Trophoblast cell (in vitro differentiated cells and primary cell): ENCODE measurements at regions not wholly inside any gene's neighbourhood (a gene's known extent, or its start where the extent isn't known, plus 50 kb on each side); places are given as distances from the start of the nearest gene placed in this dataset.

Source experiments
- DNase-seq, 2 donors: peaks; one replicate each; pipeline ENCODE4 v3.0.0-alpha.2; 2016
- H2AFZ ChIP-seq: 2 replicates; pipeline ENCODE4 v1.6.1; 2013; ENCODE audit warnings: low read length, moderate library complexity, mild to moderate bottlenecking; ENCODE audit not compliant: insufficient read depth, poor library complexity
- H2AK5ac ChIP-seq: 2 replicates; pipeline ENCODE4 v1.6.1; 2013; ENCODE audit warnings: mild to moderate bottlenecking, low read length
- H2BK120ac ChIP-seq: 2 replicates; pipeline ENCODE4 v1.6.1; 2013; ENCODE audit warnings: low read length, mild to moderate bottlenecking, moderate library complexity; ENCODE audit not compliant: insufficient read depth, poor library complexity
- H2BK12ac ChIP-seq: 2 replicates; pipeline ENCODE4 v1.6.1; 2013; ENCODE audit warnings: mild to moderate bottlenecking, low read length, moderate library complexity
- H2BK5ac ChIP-seq: 2 replicates; pipeline ENCODE4 v1.6.1; 2013; ENCODE audit warnings: low read length, low read depth, moderate library complexity, mild to moderate bottlenecking; ENCODE audit not compliant: poor library complexity
- H3K14ac ChIP-seq: 2 replicates; pipeline ENCODE4 v1.6.1; 2013; ENCODE audit warnings: mild to moderate bottlenecking, low read length
- H3K18ac ChIP-seq: 2 replicates; pipeline ENCODE4 v1.6.1; 2013; ENCODE audit warnings: mild to moderate bottlenecking, low read length
- H3K23ac ChIP-seq: 2 replicates; pipeline ENCODE4 v1.6.1; 2013; ENCODE audit warnings: low read length
- H3K27ac ChIP-seq: 2 replicates; pipeline ENCODE4 v1.5.1; 2013; ENCODE audit warnings: low read depth, mild to moderate bottlenecking, inconsistent platforms, low read length, moderate library complexity
- H3K27me3 ChIP-seq: 2 replicates; pipeline ENCODE4 v1.6.1; 2013; ENCODE audit warnings: inconsistent platforms, mild to moderate bottlenecking, low read length, moderate library complexity; ENCODE audit not compliant: insufficient read depth
- H3K36me3 ChIP-seq, 2 experiments: 1 replicate in 1 of 2; 2 replicates in 1 of 2; pipeline ENCODE4 v1.6.1; 2013; ENCODE audit warnings: low read length in 2 of 2, mild to moderate bottlenecking in 2 of 2, moderate library complexity in 1 of 2; ENCODE audit not compliant: insufficient read depth in 2 of 2, control insufficient read depth in 1 of 2
- H3K4ac ChIP-seq: 2 replicates; pipeline ENCODE4 v1.6.1; 2013; ENCODE audit warnings: low read depth, mild to moderate bottlenecking, low read length, moderate library complexity
- H3K4me1 ChIP-seq, 2 experiments: 1 replicate in 1 of 2; 2 replicates in 1 of 2; pipeline ENCODE4 v1.6.1; 2013; ENCODE audit warnings: low read length in 2 of 2, mild to moderate bottlenecking in 2 of 2, moderate library complexity in 1 of 2; ENCODE audit not compliant: insufficient read depth in 2 of 2, control insufficient read depth in 1 of 2
- H3K4me2 ChIP-seq: 2 replicates; pipeline ENCODE4 v1.6.1; 2013; ENCODE audit warnings: inconsistent platforms, mild to moderate bottlenecking, low read length, moderate library complexity
- H3K4me3 ChIP-seq: 2 replicates; pipeline ENCODE4 v1.5.1; 2013; ENCODE audit warnings: mild to moderate bottlenecking, low read depth, low read length, inconsistent platforms
- H3K79me1 ChIP-seq: one replicate; pipeline ENCODE4 v1.6.1; 2013; ENCODE audit warnings: low read length
- H3K79me2 ChIP-seq: 2 replicates; pipeline ENCODE4 v1.6.1; 2013; ENCODE audit warnings: low read length, mild to moderate bottlenecking; ENCODE audit not compliant: control insufficient read depth, insufficient read depth, poor library complexity
- H3K9ac ChIP-seq: 2 replicates; pipeline ENCODE4 v1.6.1; 2013; ENCODE audit warnings: mild to moderate bottlenecking, low read length
- H3K9me3 ChIP-seq: 2 replicates; pipeline ENCODE4 v1.6.1; 2013; ENCODE audit warnings: low read depth, mild to moderate bottlenecking, control low read depth, inconsistent platforms, low read length; ENCODE audit not compliant: insufficient read depth
- H4K12ac ChIP-seq: 2 replicates; pipeline ENCODE4 v1.6.1; 2013; ENCODE audit warnings: low read depth, mild to moderate bottlenecking, low read length, moderate library complexity
- H4K8ac ChIP-seq: 2 replicates; pipeline ENCODE4 v1.6.1; 2013; ENCODE audit warnings: low read depth, mild to moderate bottlenecking, low read length, moderate library complexity
- H4K91ac ChIP-seq: one replicate; pipeline ENCODE4 v1.6.1; 2013; ENCODE audit warnings: low read depth, mild to moderate bottlenecking, low read length, moderate library complexity
- WGBS: extraction: QIAGEN DNeasy Blood & Tissue Kit; methylation state at CpG from one replicate; pipeline ENCODE4 v1.1.7; 2013; ENCODE audit warnings: missing lambda C conversion rate; ENCODE audit not compliant: insufficient read length, insufficient coverage; ENCODE audit errors: extremely low coverage; 5-methylcytosine and 5-hydroxymethylcytosine counted together

DNA sequence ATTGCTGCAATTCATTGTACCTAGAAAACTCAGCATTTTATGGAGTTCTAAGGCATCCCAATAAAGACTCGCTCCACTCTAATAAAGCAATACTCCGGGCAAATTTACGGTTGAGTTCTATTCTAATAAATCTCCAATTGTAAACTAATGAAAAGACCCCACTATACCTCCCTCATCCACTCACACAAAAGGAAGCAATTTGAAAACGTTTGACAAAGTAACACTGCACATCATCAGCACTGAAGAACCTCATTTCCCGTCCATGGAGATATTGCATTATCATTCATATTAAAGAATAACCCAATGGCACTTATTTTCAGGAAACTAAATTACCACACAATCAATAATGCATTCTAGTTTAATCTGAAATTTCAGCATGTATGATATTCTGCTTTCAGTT, 111.0 kb upstream of the LMO3 start:
- H2AFZ ChIP-seq, result no peak overlapping the region
- no peak overlapping the region for H4K8ac ChIP-seq
- no peaks in the 10 kb centered on the region for H3K9me3 ChIP-seq
- no peak overlapping the region for H2AK5ac ChIP-seq
- no peaks in the 10 kb centered on the region for H3K79me2 ChIP-seq
- no CpG with 5 or more reads among the region's 5 CpGs for WGBS
- no peak overlapping the region for H3K9ac ChIP-seq
- H3K14ac ChIP-seq, result no peak overlapping the region
- H4K91ac ChIP-seq, result no peak overlapping the region
- no peak overlapping the region for H3K18ac ChIP-seq
- no peaks in the 10 kb centered on the region for H3K79me1 ChIP-seq
- no peaks in the 10 kb centered on the region for H3K36me3 ChIP-seq
- H3K4ac ChIP-seq, result no peak overlapping the region
- no peak overlapping the region for H3K4me3 ChIP-seq
- H4K12ac ChIP-seq, result no peak overlapping the region
- H3K4me1 ChIP-seq, result no peaks in the 10 kb centered on the region
- H3K27me3 ChIP-seq, result no peaks in the 10 kb centered on the region
- H2BK5ac ChIP-seq, result no peak overlapping the region
- DNase-seq, result no peak
- H2BK12ac ChIP-seq, result no peak overlapping the region
- no peak overlapping the region for H2BK120ac ChIP-seq
- no peak overlapping the region for H3K27ac ChIP-seq
- H3K23ac ChIP-seq, result no peak overlapping the region
- H3K4me2 ChIP-seq, result no peak overlapping the region

DNA sequence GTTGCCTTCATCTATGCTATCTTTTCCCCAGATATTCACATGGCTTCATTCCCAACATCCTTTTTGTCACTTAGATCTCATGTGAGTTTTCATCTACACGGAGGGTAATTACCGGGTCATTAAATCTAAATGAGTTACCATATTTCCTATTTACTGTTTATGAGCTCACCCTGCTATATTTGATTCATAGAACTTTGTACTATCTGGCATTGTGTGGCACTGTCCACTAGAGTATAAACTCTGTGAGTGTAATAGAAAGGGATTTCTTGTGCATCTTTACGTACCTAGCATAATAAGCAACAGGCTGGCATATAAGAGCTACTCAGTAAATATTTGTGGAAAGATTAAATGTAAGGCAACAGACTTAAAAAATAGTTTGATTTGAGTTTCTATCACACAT, 86.1 kb upstream of the LMO3 start:
- WGBS, result no CpG with 5 or more reads among the region's 3 CpGs
- Histone ChIP-seq H2BK120ac (no peak overlapping the region), H2BK12ac (no peak overlapping the region), H4K12ac (no peak overlapping the region), H4K91ac (no peak overlapping the region), H2AK5ac (no peak overlapping the region), H3K36me3 (no peaks in the 10 kb centered on the region), H3K18ac (no peak overlapping the region), H3K9me3 (no peaks in the 10 kb centered on the region), H3K79me1 (no peaks in the 10 kb centered on the region), H4K8ac (no peak overlapping the region), H2AFZ (no peak overlapping the region), H3K4me2 (no peak overlapping the region), H3K4me3 (no peak overlapping the region), H3K9ac (no peak overlapping the region), H3K23ac (no peak overlapping the region), H3K4me1 (no peaks in the 10 kb centered on the region), H3K27ac (no peak overlapping the region), H3K27me3 (no peaks in the 10 kb centered on the region), H2BK5ac (no peak overlapping the region), H3K79me2 (no peaks in the 10 kb centered on the region), H3K4ac (no peak overlapping the region), H3K14ac (no peak overlapping the region)
- no peak for DNase-seq

GRCh38 chr12:16691624-16692023, 85.7 kb upstream of the LMO3 start:
- no peaks in the 10 kb centered on the region for H3K79me2 ChIP-seq
- DNase-seq, result no peak
- no peaks in the 10 kb centered on the region for H3K4me1 ChIP-seq
- no peak overlapping the region for H4K91ac ChIP-seq
- H2AK5ac ChIP-seq, result no peak overlapping the region
- no peak overlapping the region for H3K23ac ChIP-seq
- H3K9ac ChIP-seq, result no peak overlapping the region
- H3K4me3 ChIP-seq, result no peak overlapping the region
- no peak overlapping the region for H2BK12ac ChIP-seq
- no peaks in the 10 kb centered on the region for H3K27me3 ChIP-seq
- no peak overlapping the region for H3K27ac ChIP-seq
- no peak overlapping the region for H2BK120ac ChIP-seq
- H2BK5ac ChIP-seq, result no peak overlapping the region
- H4K12ac ChIP-seq, result no peak overlapping the region
- no peak overlapping the region for H3K14ac ChIP-seq
- no peak overlapping the region for H2AFZ ChIP-seq
- H3K4me2 ChIP-seq, result no peak overlapping the region
- no peak overlapping the region for H3K4ac ChIP-seq
- no peak overlapping the region for H3K18ac ChIP-seq
- no peaks in the 10 kb centered on the region for H3K79me1 ChIP-seq
- WGBS, result no CpG with 5 or more reads among the region's 2 CpGs
- no peaks in the 10 kb centered on the region for H3K36me3 ChIP-seq
- no peak overlapping the region for H4K8ac ChIP-seq
- no peaks in the 10 kb centered on the region for H3K9me3 ChIP-seq

DNA sequence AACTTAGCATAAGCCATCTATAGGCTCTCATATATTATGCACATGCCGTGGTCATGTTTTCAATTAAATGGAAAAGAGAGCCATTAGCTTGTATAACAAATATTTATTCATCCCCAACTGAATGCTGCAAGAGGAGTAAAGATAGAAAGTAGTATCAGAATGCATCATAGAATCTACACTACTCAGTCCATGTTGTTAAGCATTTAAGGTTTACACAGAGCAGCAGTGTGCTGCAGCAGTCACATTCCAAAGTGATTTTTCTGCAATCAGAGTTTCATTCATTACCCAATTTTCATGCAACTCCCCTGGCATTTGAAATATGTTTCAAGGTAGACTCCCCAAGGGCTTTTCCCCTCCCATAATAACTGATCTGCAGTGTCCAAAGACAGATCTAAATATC, 82.2 kb upstream of the LMO3 start:
- Histone ChIP-seq H2BK12ac (no peak overlapping the region), H4K12ac (no peak overlapping the region), H3K4ac (no peak overlapping the region), H3K14ac (no peak overlapping the region), H3K79me2 (no peaks in the 10 kb centered on the region), H4K91ac (no peak overlapping the region), H2BK120ac (no peak overlapping the region), H2AK5ac (no peak overlapping the region), H3K4me1 (no peaks in the 10 kb centered on the region), H3K9me3 (no peaks in the 10 kb centered on the region), H3K23ac (no peak overlapping the region), H3K79me1 (no peaks in the 10 kb centered on the region), H3K18ac (no peak overlapping the region), H4K8ac (no peak overlapping the region), H3K27ac (no peak overlapping the region), H3K9ac (no peak overlapping the region), H3K27me3 (no peaks in the 10 kb centered on the region), H3K36me3 (no peaks in the 10 kb centered on the region), H3K4me2 (no peak overlapping the region), H2BK5ac (no peak overlapping the region), H2AFZ (no peak overlapping the region), H3K4me3 (no peak overlapping the region)
- DNase-seq, result no peak
- WGBS, result no CpG with 5 or more reads among the region's 1 CpG
